K562 (cell line): ENCODE measurements at regions not wholly inside any gene's neighbourhood (a gene's known extent, or its start where the extent isn't known, plus 50 kb on each side); places are given as distances from the start of the nearest gene placed in this dataset.

Experiments used
- ATAC-seq: fragments of 200-7000 bp; cut with Tn5 transposase; 3 replicates; pipeline ENCODE4 v1.9.1; 2020; ENCODE audit warnings: moderate library complexity
- BruUV-seq: library from RNA; stranded (reverse); fragments of 400-500 nt; replicated peaks from 2 replicates; lab custom pipeline; 2021; lab: Mats Ljungman, UMichigan
- CTCF ChIA-PET: fragments of 300-600 bp; formaldehyde crosslinking; extraction: SDS; loops from one replicate; lab custom pipeline; 2021; ENCODE audit warnings: low intra/inter-chr PET ratio; lab: Yijun Ruan, JAX
- POLR2A ChIA-PET: fragments of 300-600, 350-650 bp; sonication (Branson Sonifier 250); formaldehyde crosslinking; extraction: SDS; loops from one replicate; lab custom pipeline; 2021; ENCODE audit warnings: antibody characterized with exemption, inconsistent platforms; lab: Yijun Ruan, JAX
- DNase-seq, 4 experiments: peaks; one replicate each; pipeline versions ENCODE4 v3.0.0 to v3.0.0-alpha.2; 2011 to 2018; ENCODE audit warnings: low spot score in 3 of 4, mixed read lengths in 3 of 4; ENCODE audit errors: extremely low read depth in 1 of 4
- FAIRE-seq: peaks from 2 replicates; lab custom pipeline; 2011; peaks lifted over from hg19 to GRCh38; lab: Jason Lieb, UNC
- H2AFZ ChIP-seq: 2 replicates; pipeline ENCODE4 v1.6.0; 2011; ENCODE audit warnings: low read depth, low read length, control low read depth, inconsistent platforms
- H3K27ac ChIP-seq: fragments of 200-600 bp; 3 replicates; pipeline ENCODE4 v1.8.0; 2011; ENCODE audit warnings: low read depth, mild to moderate bottlenecking, control low read depth, inconsistent platforms, low read length, moderate library complexity, mixed read lengths; ENCODE audit errors: extremely low read depth
- H3K27me3 ChIP-seq, 2 experiments: fragments of 300-600 bp in 1 of 2; 2 replicates in 1 of 2; 3 replicates in 1 of 2; pipeline versions ENCODE4 v1.6.0 to v1.8.0; 2011; ENCODE audit warnings: inconsistent platforms in 2 of 2, low read length in 2 of 2, mild to moderate bottlenecking in 1 of 2, mixed read lengths in 1 of 2, moderate library complexity in 1 of 2; ENCODE audit not compliant: control insufficient read depth in 2 of 2, insufficient read depth in 2 of 2
- H3K36me3 ChIP-seq: fragments of 300-600 bp; 3 replicates; pipeline ENCODE4 v1.8.0; 2011; ENCODE audit warnings: mild to moderate bottlenecking, low read length, inconsistent platforms; ENCODE audit not compliant: control insufficient read depth, insufficient read depth
- H3K4me1 ChIP-seq, 2 experiments: fragments of 200-600 bp in 1 of 2; replicated peaks in 1 of 2; 2 replicates in 1 of 2; 3 replicates in 1 of 2; pipeline versions ENCODE4 v1.5.1 to v1.8.0; 2011; ENCODE audit warnings: inconsistent platforms in 2 of 2, low read length in 2 of 2, mild to moderate bottlenecking in 1 of 2, mixed read lengths in 1 of 2, moderate library complexity in 1 of 2; ENCODE audit not compliant: control insufficient read depth in 2 of 2, insufficient read depth in 2 of 2
- H3K4me2 ChIP-seq: 2 replicates; pipeline ENCODE4 v1.6.1; 2011; ENCODE audit warnings: low read length, control low read depth, inconsistent platforms, mixed read lengths; ENCODE audit not compliant: insufficient read depth
- H3K4me3 ChIP-seq: fragments of 200-600 bp; sonication (generic), shearing (Covaris generic); 2 replicates; pipeline ENCODE4 v1.5.1; 2016; ENCODE audit warnings: control low read depth, inconsistent platforms
- H3K79me2 ChIP-seq: fragments of 200-600 bp; 3 replicates; pipeline ENCODE4 v1.8.0; 2011; ENCODE audit warnings: low read length, inconsistent platforms; ENCODE audit not compliant: control insufficient read depth, insufficient read depth
- H3K9ac ChIP-seq, 2 experiments: 2 replicates each; pipeline versions ENCODE4 v1.6.0 to v1.6.1; 2011; ENCODE audit warnings: low read depth in 2 of 2, low read length in 2 of 2, control low read depth in 1 of 2, inconsistent platforms in 1 of 2, mild to moderate bottlenecking in 1 of 2, mixed read lengths in 1 of 2; ENCODE audit not compliant: insufficient read depth in 1 of 2
- H3K9me1 ChIP-seq: one replicate; pipeline ENCODE4 v1.6.0; 2011; ENCODE audit warnings: inconsistent platforms, mild to moderate bottlenecking, low read length, moderate library complexity; ENCODE audit not compliant: control insufficient read depth, insufficient read depth
- H3K9me3 ChIP-seq: replicated peaks from 2 replicates; pipeline ENCODE4 v1.5.1; 2011; ENCODE audit warnings: low read depth, low read length, inconsistent platforms; ENCODE audit not compliant: control insufficient read depth, insufficient read depth
- H4K20me1 ChIP-seq: replicated peaks from 2 replicates; pipeline ENCODE4 v1.6.1; 2011; ENCODE audit warnings: low read length, inconsistent platforms, mixed read lengths; ENCODE audit not compliant: control insufficient read depth, insufficient read depth
- BRF2 ChIP-seq: IDR thresholded peaks from 3 replicates; pipeline ENCODE4 v1.6.1; 2011; ENCODE audit warnings: borderline replicate concordance, mild to moderate bottlenecking; ENCODE audit not compliant: insufficient read length, insufficient read depth
- CBX8 ChIP-seq: fragments of 200-600 bp; sonication (generic); IDR thresholded peaks from 2 replicates; pipeline ENCODE4 v1.6.1; 2012; ENCODE audit warnings: borderline replicate concordance, mixed run types, low read depth, mild to moderate bottlenecking, moderate library complexity, mixed read lengths, low read length, control low read depth, inconsistent platforms; ENCODE audit not compliant: poor library complexity, severe bottlenecking; ENCODE audit errors: extremely low read depth
- GABPB1 ChIP-seq: sonication (generic); formaldehyde crosslinking; IDR thresholded peaks from 2 replicates; pipeline ENCODE4 v1.8.0; 2022; ENCODE audit warnings: mild to moderate bottlenecking, missing genetic modification reagents
- IRF1 ChIP-seq: sonication (generic); formaldehyde crosslinking; IDR thresholded peaks from 2 replicates; pipeline ENCODE4 v1.8.0; 2022; ENCODE audit warnings: missing genetic modification reagents, mild to moderate bottlenecking, borderline replicate concordance
- NONO ChIP-seq, 2 experiments: fragments of 200-400 bp in 1 of 2; fragments of 450-650 bp in 1 of 2; formaldehyde crosslinking in 1 of 2; IDR thresholded peaks; 2 replicates each; pipeline ENCODE4 v1.6.1; 2017; ENCODE audit warnings: low read depth in 2 of 2, mild to moderate bottlenecking in 2 of 2, moderate library complexity in 2 of 2, low read length in 1 of 2
- RBM39 ChIP-seq: fragments of 200-400 bp; formaldehyde crosslinking; optimal IDR thresholded peaks from 2 replicates; pipeline ENCODE3; 2018; ENCODE audit warnings: low read depth, low read length
- ZNF121 ChIP-seq: sonication (generic); formaldehyde crosslinking; conservative IDR thresholded peaks from 2 replicates; pipeline ENCODE4 v1.8.0; 2022; ENCODE audit warnings: missing genetic modification reagents
- ZNF146 ChIP-seq: IDR thresholded peaks from one replicate; pipeline ENCODE4 v1.6.1; 2018; ENCODE audit warnings: missing compliant biosample characterization; ENCODE audit not compliant: unreplicated experiment
- ZNF174 ChIP-seq: fragments of 250-450 bp; sonication (Bioruptor Pico); IDR thresholded peaks from 2 replicates; pipeline ENCODE4 v1.4.0; 2020; ENCODE audit warnings: mild to moderate bottlenecking
- ZNF253 ChIP-seq: fragments of 250-450 bp; sonication (Bioruptor Pico); conservative IDR thresholded peaks from 2 replicates; pipeline ENCODE4 v1.6.1; 2021; ENCODE audit warnings: mild to moderate bottlenecking
- ZNF407 ChIP-seq: fragments of 450-650 bp; IDR thresholded peaks from 2 replicates; pipeline ENCODE4 v1.6.1; 2016; ENCODE audit warnings: low read depth
- ZNF41 ChIP-seq: fragments of 250-450 bp; sonication (Bioruptor Pico); conservative IDR thresholded peaks from 2 replicates; pipeline ENCODE4 v1.4.0; 2020; ENCODE audit warnings: mild to moderate bottlenecking
- WGBS: fragments of 100-300 bp; shearing (Covaris generic); methylation state at CpG from one replicate; pipeline ENCODE4 v1.1.6; 2016; ENCODE audit warnings: low coverage, mixed read lengths; ENCODE audit not compliant: insufficient coverage; ENCODE audit errors: missing lambda C conversion rate; 5-methylcytosine and 5-hydroxymethylcytosine counted together
- in situ Hi-C: fragments of 300-500 bp; cut with MboI; formaldehyde crosslinking; loops from 4 replicates; pipeline ENCODE4 v1.15.0; 2018; ENCODE audit warnings: inconsistent platforms, mixed read lengths
- intact Hi-C: fragments of 100-400 bp; cut with micrococcal nuclease; formaldehyde crosslinking; loops from 2 replicates; pipeline ENCODE4 v1.14.2; 2022

DNA sequence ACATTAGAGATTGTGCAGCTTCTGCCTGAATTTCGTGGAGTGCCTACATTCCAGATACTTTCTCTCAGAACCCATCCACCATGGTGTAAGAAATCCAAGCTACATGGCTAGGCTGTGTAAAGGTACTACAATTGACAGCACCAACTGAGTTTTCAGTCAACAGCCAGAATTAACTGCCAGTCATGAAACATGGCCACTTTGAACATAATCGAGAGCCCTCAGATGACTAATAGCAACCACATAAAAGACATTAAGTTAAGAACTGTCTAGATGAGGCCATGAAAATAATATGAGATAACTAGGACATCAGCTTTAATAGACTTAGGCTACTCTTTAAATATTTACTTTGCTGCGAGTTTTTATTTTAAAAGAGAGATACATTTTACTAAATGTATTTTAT, 1106.8 kb upstream of the LRRTM3 start:
- WGBS = 0% methylated on average over 3 of the region's 3 CpGs
- DNase-seq (no peak), ATAC-seq (no peak), FAIRE-seq (no peak)
- Histone ChIP-seq H3K9ac (no peak overlapping the region), H3K79me2 (no peaks in the 10 kb centered on the region), H3K9me1 (no peaks in the 10 kb centered on the region), H3K27me3 (no peaks in the 10 kb centered on the region), H3K4me1 (no peaks in the 10 kb centered on the region), H2AFZ (no peak overlapping the region), H3K27ac (no peak overlapping the region), H3K9me3 (peaks cover 3% of the 10 kb centered on the region; the same call in 1 of the 2 replicates), H4K20me1 (no peaks in the 10 kb centered on the region), H3K4me3 (no peak overlapping the region), H3K4me2 (no peak overlapping the region), H3K36me3 (no peaks in the 10 kb centered on the region)
- intact Hi-C loops = no loop called here
- in situ Hi-C loops = no loop called here
- no TSS peak for BruUV-seq
- CTCF ChIA-PET = no interaction called here
- POLR2A ChIA-PET = no interaction called here
- TF ChIP-seq IRF1 (CRISPR knock-in tag) (no peak), RBM39 (no peak), ZNF407 (no peak), ZNF174 (CRISPR knock-in tag) (no peak), GABPB1 (CRISPR knock-in tag) (no peak), ZNF146 (CRISPR knock-in tag) (no peak), ZNF121 (CRISPR knock-in tag) (no peak), NONO (IDR thresholded peaks at IDR 0.05; ENCODE audit: low read depth in 2 of 2, low read length in 1 of 2) (no peak), ZNF41 (CRISPR knock-in tag) (no peak), CBX8 (no peak), ZNF253 (CRISPR knock-in tag) (no peak), BRF2 (no peak)
